ENCODE measurements at regions not wholly inside any gene's neighbourhood (a gene's known extent, or its start where the extent isn't known, plus 50 kb on each side); places are given as distances from the start of the nearest gene placed in this dataset.

- RAD21 ChIA-PET (ENCODE audit: unreplicated experiment) = no interaction called here
- Histone ChIP-seq H3K9me3 (replicated peaks; ENCODE audit: control insufficient read depth, insufficient read depth, low read length) (no peaks in the 10 kb centered on the region; the same call in 1 of the 3 replicates), H3K36me3 (ENCODE audit: control insufficient read depth in 2 of 2, insufficient read depth in 2 of 2, low read length in 1 of 2) (no peaks in the 10 kb centered on the region), H3K4me1 (ENCODE audit: control insufficient read depth, insufficient read depth, low read length) (no peaks in the 10 kb centered on the region), H3K9ac (ENCODE audit: control insufficient read depth, insufficient read depth, low read length) (no peak overlapping the region), H3K4me2 (ENCODE audit: control insufficient read depth, insufficient read depth) (no peak overlapping the region), H3K27ac (ENCODE audit: control insufficient read depth, insufficient read depth) (no peak overlapping the region), H2AFZ (ENCODE audit: control insufficient read depth, low read depth, low read length) (no peak overlapping the region), H3K79me2 (ENCODE audit: control insufficient read depth, insufficient read depth, low read length) (no peaks in the 10 kb centered on the region), H4K20me1 (ENCODE audit: control insufficient read depth, insufficient read depth) (no peaks in the 10 kb centered on the region), H3K4me3 (no peak overlapping the region), H3K27me3 (replicated peaks in 1 of 2; ENCODE audit: control insufficient read depth in 2 of 2, insufficient read depth in 2 of 2, low read length in 1 of 2) (no peaks in the 10 kb centered on the region)
- FAIRE-seq (no peak), ATAC-seq (no peak), DNase-seq (ENCODE audit: low read depth, low spot score) (no peak)
- POLR2A ChIA-PET = no interaction called here
- in situ Hi-C loops (cut with MboI) (no loop called here), intact Hi-C loops (cut with micrococcal nuclease; ENCODE audit: unreplicated experiment) (no loop called here)
- WGBS (ENCODE audit: insufficient coverage, insufficient replicate concordance, low lambda C conversion rate, missing lambda C conversion rate) = 83% methylated on average over 1 of the region's 1 CpG
- BruUV-seq (replicated peaks) = no TSS peak
- CTCF ChIA-PET = interaction anchor here (0.7 kb wide), 1 partner anchor 183 kb away, joined by 3 read pairs; no protein-coding TSS in a partner anchor
- TF ChIP-seq ZZZ3 (IDR thresholded peaks at IDR 0.05; ENCODE audit: control insufficient read depth, insufficient read length, low read depth) (no peak), YY1 (IDR thresholded peaks at IDR 0.05; ENCODE audit: low read depth, low read length) (no peak), DPF2 (IDR thresholded peaks at IDR 0.05) (no peak), ZNF217 (IDR thresholded peaks at IDR 0.05) (no peak), USF2 (IDR thresholded peaks at IDR 0.05; ENCODE audit: borderline replicate concordance, low read depth, low read length) (no peak), HDGF (IDR thresholded peaks at IDR 0.05) (no peak), MLLT1 (IDR thresholded peaks at IDR 0.05) (no peak), SRF (IDR thresholded peaks at IDR 0.05; ENCODE audit: low read depth in 2 of 2, low read length in 2 of 2) (no peak), EZH2 (IDR thresholded peaks at IDR 0.05; ENCODE audit: borderline replicate concordance, control insufficient read depth, low read depth, low read length) (no peak)
- SMC1A ChIA-PET (ENCODE audit: uncharacterized antibody, unreplicated experiment) = no interaction called here
Observed at GRCh38 chr10:124329362-124329761, 89.4 kb downstream of the OAT start.

Data from GM12878 (cell line).